Middle frontal gyrus (tissue), 1 donor: ENCODE measurements at regions not wholly inside any gene's neighbourhood (a gene's known extent, or its start where the extent isn't known, plus 50 kb on each side); places are given as distances from the start of the nearest gene placed in this dataset.
"Not testable (repeated sequence)": the region's sequence is repeated elsewhere in the genome, so short reads cannot be mapped to it uniquely, and the experiment has no call there.

Experiments
- DNase-seq: peaks from one replicate; pipeline ENCODE4 v3.0.0-alpha.2; 2015; ENCODE audit warnings: low spot score; ENCODE audit errors: extremely low spot score

GRCh38 chr6:82507112-82507511, 143.5 kb downstream of the TPBG start:
- DNase-seq = no peak

GRCh38 chr6:82511546-82511945, 147.9 kb downstream of the TPBG start:
- no peak for DNase-seq

GRCh38 chr6:82517896-82518295, 154.3 kb downstream of the TPBG start:
- DNase-seq = not testable (repeated sequence)

GRCh38 chr6:82521369-82521768, 157.8 kb downstream of the TPBG start:
- no peak for DNase-seq

GRCh38 chr6:82521861-82522260, 158.2 kb downstream of the TPBG start:
- no peak for DNase-seq

- no peak for DNase-seq
Measured at GRCh38 chr6:82524031-82524430, 160.4 kb downstream of the TPBG start.

GRCh38 chr6:82525775-82526495, 162.3 kb downstream of the TPBG start:
- DNase-seq = no peak

- DNase-seq = not testable (repeated sequence)
Measured at GRCh38 chr6:82529960-82530460, 166.4 kb downstream of the TPBG start.

- DNase-seq = no peak
Measured at GRCh38 chr6:82534876-82535275, 171.3 kb downstream of the TPBG start.

GRCh38 chr6:82549480-82549879, 185.9 kb downstream of the TPBG start:
- DNase-seq = not testable (repeated sequence)

GRCh38 chr6:82551311-82551710, 187.7 kb downstream of the TPBG start:
- not testable (repeated sequence) for DNase-seq

- no peak for DNase-seq
Measured at GRCh38 chr6:82551831-82552230, 188.2 kb downstream of the TPBG start.

- no peak for DNase-seq
Measured at GRCh38 chr6:82553863-82554531, 190.4 kb downstream of the TPBG start.

- DNase-seq = no peak
Measured at GRCh38 chr6:82554666-82555065, 191.0 kb downstream of the TPBG start.

GRCh38 chr6:82555801-82556200, 192.2 kb downstream of the TPBG start:
- no peak for DNase-seq

- not testable (repeated sequence) for DNase-seq
Measured at GRCh38 chr6:82558531-82558930, 194.9 kb downstream of the TPBG start.

- DNase-seq = no peak
Measured at GRCh38 chr6:82567621-82568020, 204.0 kb downstream of the TPBG start.

GRCh38 chr6:82568290-82568993, 204.8 kb downstream of the TPBG start:
- no peak for DNase-seq

- DNase-seq = no peak
Measured at GRCh38 chr6:82569022-82569421, 205.4 kb downstream of the TPBG start.

- DNase-seq = no peak
Measured at GRCh38 chr6:82570083-82570482, 206.5 kb downstream of the TPBG start.

- DNase-seq = no peak
Measured at GRCh38 chr6:82571455-82571854, 207.8 kb downstream of the TPBG start.
